Fibroblast of mammary gland (primary cell): ENCODE measurements at regions not wholly inside any gene's neighbourhood (a gene's known extent, or its start where the extent isn't known, plus 50 kb on each side); places are given as distances from the start of the nearest gene placed in this dataset.

Experiments used
- DNase-seq: peaks from one replicate; pipeline ENCODE4 v3.0.0-alpha.2; 2010; ENCODE audit warnings: low read depth
- H3K4me3 ChIP-seq: 2 replicates; pipeline ENCODE4 v1.5.1; 2011; ENCODE audit warnings: low read depth, mild to moderate bottlenecking, low read length, moderate library complexity; ENCODE audit not compliant: control insufficient read depth
- TF ChIP-seq, protein P1 (sequence below): conservative IDR thresholded peaks from 2 replicates; pipeline ENCODE4 v1.5.1; 2011; ENCODE audit warnings: low read depth, low read length, inconsistent platforms; ENCODE audit not compliant: control insufficient read depth, insufficient read depth

GRCh38 chr9:78923966-78924659, 627.2 kb downstream of the PSAT1 start:
- no peak overlapping the region for H3K4me3 ChIP-seq
- TF ChIP-seq, protein P1, sequence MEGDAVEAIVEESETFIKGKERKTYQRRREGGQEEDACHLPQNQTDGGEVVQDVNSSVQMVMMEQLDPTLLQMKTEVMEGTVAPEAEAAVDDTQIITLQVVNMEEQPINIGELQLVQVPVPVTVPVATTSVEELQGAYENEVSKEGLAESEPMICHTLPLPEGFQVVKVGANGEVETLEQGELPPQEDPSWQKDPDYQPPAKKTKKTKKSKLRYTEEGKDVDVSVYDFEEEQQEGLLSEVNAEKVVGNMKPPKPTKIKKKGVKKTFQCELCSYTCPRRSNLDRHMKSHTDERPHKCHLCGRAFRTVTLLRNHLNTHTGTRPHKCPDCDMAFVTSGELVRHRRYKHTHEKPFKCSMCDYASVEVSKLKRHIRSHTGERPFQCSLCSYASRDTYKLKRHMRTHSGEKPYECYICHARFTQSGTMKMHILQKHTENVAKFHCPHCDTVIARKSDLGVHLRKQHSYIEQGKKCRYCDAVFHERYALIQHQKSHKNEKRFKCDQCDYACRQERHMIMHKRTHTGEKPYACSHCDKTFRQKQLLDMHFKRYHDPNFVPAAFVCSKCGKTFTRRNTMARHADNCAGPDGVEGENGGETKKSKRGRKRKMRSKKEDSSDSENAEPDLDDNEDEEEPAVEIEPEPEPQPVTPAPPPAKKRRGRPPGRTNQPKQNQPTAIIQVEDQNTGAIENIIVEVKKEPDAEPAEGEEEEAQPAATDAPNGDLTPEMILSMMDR = no peak
- DNase-seq = no peak

- TF ChIP-seq, protein P1 = no peak
- DNase-seq = no peak
These were observed 630.4 kb downstream of the PSAT1 start for GRCh38 chr9:78927099-78927940.

DNA sequence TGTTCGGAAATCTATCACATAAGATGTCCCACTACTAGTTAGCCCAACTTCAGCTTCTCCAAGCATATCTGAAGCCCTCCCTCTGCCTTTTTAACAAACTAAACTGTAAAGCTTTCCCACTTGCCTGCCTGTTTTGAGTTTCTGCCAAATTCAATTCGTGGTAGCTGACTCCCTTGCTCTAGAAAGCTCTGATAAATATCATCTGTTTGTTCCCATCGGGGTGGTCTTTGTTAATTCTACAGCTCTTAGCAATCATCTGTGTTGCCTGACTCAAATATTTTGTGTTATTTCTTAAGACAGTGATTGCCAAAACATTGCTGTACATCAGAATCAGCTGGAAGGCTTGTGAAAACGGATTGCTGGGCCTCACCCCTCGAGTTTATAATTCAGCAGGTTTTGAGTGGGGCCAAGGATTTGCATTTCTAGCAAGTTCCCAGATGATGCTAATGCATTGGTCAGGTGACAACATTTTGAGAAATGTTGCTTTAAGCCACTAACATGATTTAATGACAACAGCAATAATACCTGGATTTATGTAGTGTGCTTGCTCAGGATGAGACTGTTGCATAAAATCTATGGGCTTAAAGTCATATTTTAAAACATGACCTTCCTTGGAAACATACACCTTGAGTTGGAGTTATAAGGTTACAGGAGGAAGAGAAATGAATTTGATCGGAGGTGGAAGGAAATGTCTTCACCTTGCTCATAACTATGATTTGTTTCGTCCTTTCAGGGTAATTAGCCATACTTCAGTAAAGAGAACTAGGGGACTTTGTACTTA, 631.9 kb downstream of the PSAT1 start:
- no peak for DNase-seq
- TF ChIP-seq, protein P1 = no peak
- no peak overlapping the region for H3K4me3 ChIP-seq

More at GRCh38 chr9:78927099-78927940, 630.4 kb downstream of the PSAT1 start:
- H3K4me3 ChIP-seq = no peak overlapping the region

GRCh38 chr9:78930281-78930680, 633.4 kb downstream of the PSAT1 start:
- DNase-seq = no peak
- TF ChIP-seq, protein P1 = no peak
- no peak overlapping the region for H3K4me3 ChIP-seq

DNA sequence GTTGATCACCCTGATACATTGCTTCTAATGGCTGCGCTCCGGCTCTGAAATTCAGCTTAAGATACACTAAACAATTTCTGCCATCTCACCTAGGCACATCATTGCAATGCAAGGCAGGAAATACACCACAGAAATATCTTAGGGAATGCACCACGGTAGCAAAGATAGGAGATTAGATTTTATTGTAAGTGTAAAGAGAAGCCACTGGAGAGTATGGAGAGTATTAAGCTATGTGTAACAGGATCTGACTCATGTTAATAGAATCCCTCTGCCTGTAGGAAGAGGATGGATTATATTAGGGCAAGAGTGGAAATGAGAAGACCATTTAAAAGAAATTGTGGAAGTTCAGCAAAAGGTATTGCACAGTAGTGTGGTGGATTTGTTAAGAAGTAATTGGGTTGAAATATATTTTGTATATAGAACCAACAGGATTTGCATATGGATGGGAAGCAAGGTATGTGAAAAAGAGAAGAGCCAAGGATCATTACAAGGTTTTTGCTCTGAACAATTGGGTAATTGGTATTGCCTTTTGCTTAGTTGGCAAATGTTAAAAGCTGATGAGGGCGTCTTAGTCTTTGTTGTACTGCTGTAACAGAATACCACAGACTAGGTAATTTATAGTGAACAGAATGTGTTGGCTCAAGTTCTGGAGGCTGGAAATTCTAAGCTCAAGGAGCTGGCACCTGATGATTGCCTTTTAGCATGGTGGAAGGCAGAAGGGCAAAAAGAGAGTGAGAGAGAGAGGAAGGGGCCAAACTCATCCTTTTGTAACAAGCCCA, 636.1 kb downstream of the PSAT1 start:
- H3K4me3 ChIP-seq = no peak overlapping the region
- peak; percentile 40 for DNase-seq
- TF ChIP-seq, protein P1 = no peak

DNA sequence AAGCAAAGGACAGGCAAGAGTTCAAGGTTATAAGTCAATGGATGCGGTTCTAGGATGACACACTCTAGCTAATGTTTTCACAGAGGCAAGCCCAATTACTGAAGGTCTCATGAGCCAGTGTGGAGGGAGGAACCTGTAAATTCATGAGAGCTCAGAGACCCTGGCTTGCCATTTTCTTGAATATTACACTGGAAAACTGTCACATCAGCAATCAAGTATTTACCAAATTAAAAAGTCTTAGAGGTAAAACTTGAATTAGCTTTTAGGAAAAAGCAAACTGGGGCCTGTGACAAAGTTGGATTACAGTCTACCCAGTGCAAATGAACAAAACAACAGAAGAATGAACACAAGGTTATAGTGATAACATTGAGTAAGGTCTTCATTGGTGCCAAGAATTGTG, 636.9 kb upstream of the TLE4 start:
- H3K4me3 ChIP-seq = no peak overlapping the region
- no peak for DNase-seq
- TF ChIP-seq, protein P1 = no peak
